OCI-LY1 (cell line): ENCODE measurements at regions not wholly inside any gene's neighbourhood (a gene's known extent, or its start where the extent isn't known, plus 50 kb on each side); places are given as distances from the start of the nearest gene placed in this dataset.

Source experiments
- H2AFZ ChIP-seq: fragments of 200-600 bp; sonication (generic), shearing (Covaris generic); 2 replicates; pipeline ENCODE4 v1.6.0; 2014; ENCODE audit warnings: antibody characterized with exemption, mild to moderate bottlenecking, low read length
- H3F3A ChIP-seq: fragments of 200-600 bp; sonication (generic), shearing (Covaris generic); 2 replicates; pipeline ENCODE4 v1.6.0; 2014; ENCODE audit warnings: mild to moderate bottlenecking, antibody characterized with exemption, low read length, moderate library complexity; ENCODE audit not compliant: insufficient read depth
- H3K27ac ChIP-seq: fragments of 200-600 bp; sonication (generic); 2 replicates; pipeline ENCODE4 v1.5.1; 2014; ENCODE audit warnings: low read length, mixed run types, mild to moderate bottlenecking, low read depth; ENCODE audit not compliant: poor library complexity, severe bottlenecking
- H3K27me3 ChIP-seq: fragments of 200-600 bp; sonication (generic); 2 replicates; pipeline ENCODE4 v1.6.0; 2014; ENCODE audit warnings: antibody characterized with exemption, mild to moderate bottlenecking, low read length, moderate library complexity; ENCODE audit not compliant: insufficient read depth
- H3K36me3 ChIP-seq: fragments of 200-600 bp; sonication (generic); 2 replicates; pipeline ENCODE4 v1.6.1; 2014; ENCODE audit warnings: mild to moderate bottlenecking, antibody characterized with exemption, low read length, moderate library complexity, mixed read lengths; ENCODE audit not compliant: insufficient read depth
- H3K4me1 ChIP-seq: fragments of 200-600 bp; sonication (generic); 2 replicates; pipeline ENCODE4 v1.5.1; 2014; ENCODE audit warnings: mild to moderate bottlenecking, low read length, moderate library complexity; ENCODE audit not compliant: insufficient read depth, severe bottlenecking
- H3K4me2 ChIP-seq: fragments of 200-600 bp; sonication (generic), shearing (Covaris generic); 2 replicates; pipeline ENCODE4 v1.6.1; 2014; ENCODE audit warnings: low read length
- H3K4me3 ChIP-seq: fragments of 200-600 bp; sonication (generic); 2 replicates; pipeline ENCODE4 v1.5.1; 2014; ENCODE audit warnings: low read length, low read depth, mild to moderate bottlenecking, mixed read lengths; ENCODE audit not compliant: poor library complexity, severe bottlenecking
- H3K79me2 ChIP-seq: fragments of 200-600 bp; shearing (Covaris generic); 2 replicates; pipeline ENCODE4 v1.6.1; 2016; ENCODE audit warnings: mixed run types, low read length, mixed read lengths; ENCODE audit not compliant: insufficient read depth
- H3K9ac ChIP-seq: fragments of 200-600 bp; sonication (generic), shearing (Covaris generic); 2 replicates; pipeline ENCODE4 v1.6.1; 2014; ENCODE audit warnings: mild to moderate bottlenecking, low read length, mixed read lengths
- H3K9me2 ChIP-seq: fragments of 200-600 bp; sonication (generic), shearing (Covaris generic); 2 replicates; pipeline ENCODE4 v1.6.1; 2014; ENCODE audit warnings: low read depth, mild to moderate bottlenecking, low read length, mixed read lengths
- H3K9me3 ChIP-seq: fragments of 200-600 bp; shearing (Covaris generic); 2 replicates; pipeline ENCODE4 v1.6.1; 2014; ENCODE audit warnings: low read length, mixed read lengths
- H4K20me1 ChIP-seq: fragments of 200-600 bp; sonication (generic), shearing (Covaris generic); 2 replicates; pipeline ENCODE4 v1.6.0; 2016; ENCODE audit warnings: mild to moderate bottlenecking, low read length; ENCODE audit not compliant: insufficient read depth
- EZH2 ChIP-seq: fragments of 200-600 bp; sonication (generic), shearing (Covaris generic); IDR thresholded peaks from 2 replicates; pipeline ENCODE4 v1.8.0; 2017; ENCODE audit warnings: borderline replicate concordance, mixed run types, mild to moderate bottlenecking, antibody characterized with exemption, low read length, moderate library complexity, mixed read lengths
- TF ChIP-seq, protein P1 (sequence below): fragments of 200-600 bp; sonication (generic), shearing (Covaris generic); IDR thresholded peaks from 2 replicates; pipeline ENCODE4 v1.5.1; 2017; ENCODE audit warnings: mild to moderate bottlenecking, antibody characterized with exemption, low read length, moderate library complexity, mixed read lengths

DNA sequence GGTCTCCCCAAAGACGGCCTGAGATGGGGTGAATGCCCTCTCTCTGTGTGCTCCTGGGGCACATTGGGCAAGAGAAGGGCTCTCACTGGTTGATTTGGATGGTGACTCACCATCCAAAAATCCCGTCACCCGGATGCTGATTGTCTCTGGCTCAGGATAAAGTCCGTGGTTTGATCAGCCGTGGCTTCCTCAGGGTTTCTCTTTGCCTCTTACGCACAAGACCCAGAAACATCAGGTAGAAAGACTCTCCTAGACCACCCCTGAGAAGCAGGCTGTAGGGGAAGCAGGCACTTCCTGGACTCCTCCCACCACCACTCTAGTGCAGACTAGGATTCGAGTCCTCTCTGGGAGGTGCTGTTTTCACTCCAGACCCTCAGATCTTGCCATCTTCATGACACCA is 176.1 kb upstream of the NCAM1 start:
- H3K27ac ChIP-seq, result no peak overlapping the region
- H4K20me1 ChIP-seq, result no peaks in the 10 kb centered on the region
- H3K4me2 ChIP-seq, result no peak overlapping the region

DNA sequence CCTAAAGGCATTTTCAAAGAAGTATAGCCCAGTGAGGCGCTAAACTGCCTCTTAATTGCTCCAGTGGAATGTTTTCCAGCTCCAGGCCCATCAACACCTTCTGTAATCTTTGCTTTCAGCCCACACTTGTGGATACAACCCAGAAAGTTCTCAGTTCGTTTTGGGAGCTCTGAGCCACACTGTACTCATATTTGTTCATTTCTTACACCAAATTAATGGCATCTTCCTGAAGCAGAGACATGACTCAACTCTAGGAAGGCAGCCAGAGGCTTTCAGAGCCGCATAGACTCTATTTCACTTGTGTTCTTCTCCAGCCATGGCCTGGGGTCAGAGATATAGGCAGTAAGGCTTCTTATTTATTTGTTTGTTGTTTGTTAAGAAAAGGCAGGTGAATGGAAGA is 175.5 kb upstream of the NCAM1 start:
- H3K9me2 ChIP-seq, result no peaks in the 10 kb centered on the region
- no peaks in the 10 kb centered on the region for H3K79me2 ChIP-seq
- no peaks in the 10 kb centered on the region; the same call in 1 of the 2 replicates for H3K27me3 ChIP-seq
- no peak overlapping the region for H3K27ac ChIP-seq
- TF ChIP-seq EZH2, result no peak
- TF ChIP-seq, protein P1, sequence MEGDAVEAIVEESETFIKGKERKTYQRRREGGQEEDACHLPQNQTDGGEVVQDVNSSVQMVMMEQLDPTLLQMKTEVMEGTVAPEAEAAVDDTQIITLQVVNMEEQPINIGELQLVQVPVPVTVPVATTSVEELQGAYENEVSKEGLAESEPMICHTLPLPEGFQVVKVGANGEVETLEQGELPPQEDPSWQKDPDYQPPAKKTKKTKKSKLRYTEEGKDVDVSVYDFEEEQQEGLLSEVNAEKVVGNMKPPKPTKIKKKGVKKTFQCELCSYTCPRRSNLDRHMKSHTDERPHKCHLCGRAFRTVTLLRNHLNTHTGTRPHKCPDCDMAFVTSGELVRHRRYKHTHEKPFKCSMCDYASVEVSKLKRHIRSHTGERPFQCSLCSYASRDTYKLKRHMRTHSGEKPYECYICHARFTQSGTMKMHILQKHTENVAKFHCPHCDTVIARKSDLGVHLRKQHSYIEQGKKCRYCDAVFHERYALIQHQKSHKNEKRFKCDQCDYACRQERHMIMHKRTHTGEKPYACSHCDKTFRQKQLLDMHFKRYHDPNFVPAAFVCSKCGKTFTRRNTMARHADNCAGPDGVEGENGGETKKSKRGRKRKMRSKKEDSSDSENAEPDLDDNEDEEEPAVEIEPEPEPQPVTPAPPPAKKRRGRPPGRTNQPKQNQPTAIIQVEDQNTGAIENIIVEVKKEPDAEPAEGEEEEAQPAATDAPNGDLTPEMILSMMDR, result no peak
- no peaks in the 10 kb centered on the region for H3K9me3 ChIP-seq
- H3K36me3 ChIP-seq, result no peaks in the 10 kb centered on the region
- no peaks in the 10 kb centered on the region for H4K20me1 ChIP-seq
- H3K4me3 ChIP-seq, result no peak overlapping the region
- no peak overlapping the region for H3K4me2 ChIP-seq
- no peaks in the 10 kb centered on the region for H3K4me1 ChIP-seq
- no peaks in the 10 kb centered on the region for H3F3A ChIP-seq
- H2AFZ ChIP-seq, result no peak overlapping the region
- no peak overlapping the region for H3K9ac ChIP-seq

More for the DNA sequence above, 176.1 kb upstream of the NCAM1 start:
- Histone ChIP-seq H3K9me2 (no peaks in the 10 kb centered on the region), H3K79me2 (no peaks in the 10 kb centered on the region), H3K9ac (no peak overlapping the region), H3K4me3 (no peak overlapping the region), H3K36me3 (no peaks in the 10 kb centered on the region), H3K4me1 (no peaks in the 10 kb centered on the region), H3K9me3 (no peaks in the 10 kb centered on the region), H2AFZ (no peak overlapping the region), H3K27me3 (no peaks in the 10 kb centered on the region; the same call in 1 of the 2 replicates), H3F3A (no peaks in the 10 kb centered on the region)
- TF ChIP-seq EZH2, result no peak
- TF ChIP-seq, protein P1, result no peak

DNA sequence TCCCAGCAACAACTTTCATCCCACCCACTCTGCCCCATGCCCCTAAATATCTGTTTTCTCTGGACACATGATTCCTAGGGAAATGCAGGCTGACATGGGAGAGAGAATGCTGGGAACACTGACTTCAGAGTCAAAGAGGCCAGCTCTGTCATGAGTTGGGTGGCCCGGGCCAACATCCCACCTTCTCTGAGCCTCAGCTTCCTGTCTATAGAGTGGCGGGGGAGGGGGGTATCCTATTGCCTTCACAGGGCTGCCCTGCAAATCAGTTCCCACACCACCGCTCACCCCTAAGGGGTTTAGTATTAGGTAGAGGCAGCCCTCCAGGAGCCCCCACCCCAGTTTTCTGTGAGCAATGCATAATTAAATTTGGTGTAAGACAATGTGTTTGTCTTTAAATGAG is 175.0 kb upstream of the NCAM1 start:
- H4K20me1 ChIP-seq, result no peaks in the 10 kb centered on the region
- no peaks in the 10 kb centered on the region for H3K9me3 ChIP-seq
- H3F3A ChIP-seq, result no peaks in the 10 kb centered on the region
- no peak overlapping the region for H3K4me2 ChIP-seq
- H3K79me2 ChIP-seq, result no peaks in the 10 kb centered on the region
- TF ChIP-seq EZH2, result no peak
- TF ChIP-seq, protein P1, result no peak
- H2AFZ ChIP-seq, result no peak overlapping the region
- no peak overlapping the region for H3K9ac ChIP-seq
- H3K4me1 ChIP-seq, result no peaks in the 10 kb centered on the region
- H3K4me3 ChIP-seq, result no peak overlapping the region
- no peak overlapping the region for H3K27ac ChIP-seq
- no peaks in the 10 kb centered on the region for H3K36me3 ChIP-seq
- H3K9me2 ChIP-seq, result no peaks in the 10 kb centered on the region
- H3K27me3 ChIP-seq, result no peaks in the 10 kb centered on the region; the same call in 1 of the 2 replicates
